GM13977 (cell line): ENCODE measurements at regions not wholly inside any gene's neighbourhood (a gene's known extent, or its start where the extent isn't known, plus 50 kb on each side); places are given as distances from the start of the nearest gene placed in this dataset.

Experiments
- DNase-seq: peaks from one replicate; pipeline ENCODE4 v3.0.0; 2012; ENCODE audit warnings: low spot score
- in situ Hi-C: fragments of 300-500 bp; cut with MboI; formaldehyde crosslinking; loops from one replicate; pipeline ENCODE4 v1.12.0; 2022; ENCODE audit warnings: low sequenced_read_pairs, low pct_unique_long_range_greater_than_20kb, mixed read lengths, inconsistent platforms; ENCODE audit not compliant: unreplicated experiment
- TF ChIP-seq, protein P1 (sequence below): IDR thresholded peaks from 2 replicates; pipeline ENCODE4 v1.5.1; 2012; ENCODE audit warnings: mild to moderate bottlenecking, control low read depth; ENCODE audit not compliant: insufficient read depth; ENCODE audit errors: extremely low read depth, missing control alignments

DNA sequence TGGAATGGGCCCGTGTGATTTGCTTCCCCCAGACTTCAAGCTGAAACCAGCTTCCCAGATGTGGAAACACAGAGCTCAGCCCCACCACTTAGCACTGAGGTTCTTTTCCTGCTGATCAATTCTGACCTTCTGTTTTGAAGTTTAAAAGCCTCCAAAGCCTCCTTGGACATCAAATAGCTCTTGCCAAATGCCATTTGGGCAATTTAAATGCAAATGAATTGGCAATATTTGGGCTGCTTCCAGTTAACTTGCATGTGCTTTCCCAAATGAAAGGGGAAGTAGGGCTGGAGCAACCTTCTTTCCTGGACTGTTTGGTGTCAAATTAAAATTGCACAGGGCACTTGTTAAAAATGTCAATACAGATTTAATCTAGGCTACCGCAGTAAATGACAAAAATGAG, 710.5 kb downstream of the TLR4 start:
- in situ Hi-C loops: no loop called here
- DNase-seq: no peak
- TF ChIP-seq, protein P1, sequence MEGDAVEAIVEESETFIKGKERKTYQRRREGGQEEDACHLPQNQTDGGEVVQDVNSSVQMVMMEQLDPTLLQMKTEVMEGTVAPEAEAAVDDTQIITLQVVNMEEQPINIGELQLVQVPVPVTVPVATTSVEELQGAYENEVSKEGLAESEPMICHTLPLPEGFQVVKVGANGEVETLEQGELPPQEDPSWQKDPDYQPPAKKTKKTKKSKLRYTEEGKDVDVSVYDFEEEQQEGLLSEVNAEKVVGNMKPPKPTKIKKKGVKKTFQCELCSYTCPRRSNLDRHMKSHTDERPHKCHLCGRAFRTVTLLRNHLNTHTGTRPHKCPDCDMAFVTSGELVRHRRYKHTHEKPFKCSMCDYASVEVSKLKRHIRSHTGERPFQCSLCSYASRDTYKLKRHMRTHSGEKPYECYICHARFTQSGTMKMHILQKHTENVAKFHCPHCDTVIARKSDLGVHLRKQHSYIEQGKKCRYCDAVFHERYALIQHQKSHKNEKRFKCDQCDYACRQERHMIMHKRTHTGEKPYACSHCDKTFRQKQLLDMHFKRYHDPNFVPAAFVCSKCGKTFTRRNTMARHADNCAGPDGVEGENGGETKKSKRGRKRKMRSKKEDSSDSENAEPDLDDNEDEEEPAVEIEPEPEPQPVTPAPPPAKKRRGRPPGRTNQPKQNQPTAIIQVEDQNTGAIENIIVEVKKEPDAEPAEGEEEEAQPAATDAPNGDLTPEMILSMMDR: no peak

DNA sequence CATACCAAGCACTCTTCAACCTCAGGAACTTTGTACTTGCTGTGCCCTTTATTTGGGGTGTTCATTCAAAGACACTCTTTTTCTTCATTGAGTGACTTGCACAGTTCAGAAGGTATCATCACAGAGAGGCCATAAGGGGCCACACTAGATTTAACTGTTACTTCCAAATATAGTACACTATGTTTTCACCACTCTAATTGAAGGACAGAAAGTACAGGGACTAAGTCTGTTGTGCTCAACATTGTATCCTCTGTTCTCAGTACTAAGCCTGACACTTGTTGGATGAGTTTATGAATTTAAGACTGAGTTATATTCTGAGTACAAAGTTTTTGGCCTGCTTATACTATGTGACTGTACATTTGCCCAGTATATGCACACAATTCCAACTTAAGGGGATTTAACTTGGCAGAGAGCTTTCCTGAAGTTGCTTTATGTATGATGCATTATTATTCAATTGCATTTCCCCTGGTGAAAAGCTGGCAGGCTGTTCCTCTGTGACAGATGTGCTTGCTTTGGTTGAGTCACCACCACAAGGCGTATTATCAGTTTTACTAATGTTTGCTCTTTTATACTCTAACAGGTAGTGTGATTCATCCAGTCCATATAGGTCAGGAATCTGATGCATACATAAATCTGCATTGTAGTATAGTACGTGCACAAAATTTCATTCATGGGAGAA, 714.8 kb downstream of the TLR4 start:
- no peak for DNase-seq
- TF ChIP-seq, protein P1: no peak
- in situ Hi-C loops: no loop called here

DNA sequence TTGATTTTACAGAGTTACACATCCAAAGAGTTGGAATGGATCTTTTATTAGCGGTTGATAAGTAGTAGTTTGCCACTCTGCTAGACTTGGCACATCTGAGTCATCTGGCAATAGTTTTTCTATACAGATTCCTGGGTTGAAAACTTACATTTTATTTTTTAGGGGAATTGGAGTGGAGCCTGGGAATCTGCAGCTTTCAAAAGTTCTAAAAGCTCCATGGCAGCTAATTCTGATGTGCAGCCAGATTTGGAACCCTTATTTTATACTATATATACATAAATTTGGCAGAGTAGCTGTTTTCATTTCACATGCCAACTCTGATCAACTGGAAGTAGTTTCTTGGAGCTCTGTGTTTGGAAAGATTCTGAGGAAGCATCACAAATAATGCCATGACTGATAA, 715.5 kb downstream of the TLR4 start:
- in situ Hi-C loops: no loop called here
- TF ChIP-seq, protein P1: no peak
- no peak for DNase-seq

DNA sequence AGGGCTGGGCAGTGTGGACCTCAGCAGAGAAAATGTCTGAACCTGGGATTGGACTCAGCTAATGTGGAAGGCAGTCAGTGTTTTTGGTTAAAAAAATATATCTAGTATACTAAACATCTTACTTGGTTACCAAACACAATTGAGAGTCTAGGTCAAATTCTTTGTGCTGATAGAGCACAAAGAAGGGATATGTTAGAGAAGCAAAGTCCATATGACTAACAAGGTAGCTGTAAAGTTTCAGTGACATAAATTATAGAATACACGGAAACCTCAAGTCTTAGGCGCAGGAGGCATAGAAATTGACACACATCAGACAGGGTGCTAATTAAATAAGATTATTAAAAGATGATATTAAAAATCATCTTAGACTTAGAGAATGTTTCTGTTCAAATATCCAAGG, 718.3 kb downstream of the TLR4 start:
- in situ Hi-C loops: no loop called here
- TF ChIP-seq, protein P1: no peak
- no peak for DNase-seq

DNA sequence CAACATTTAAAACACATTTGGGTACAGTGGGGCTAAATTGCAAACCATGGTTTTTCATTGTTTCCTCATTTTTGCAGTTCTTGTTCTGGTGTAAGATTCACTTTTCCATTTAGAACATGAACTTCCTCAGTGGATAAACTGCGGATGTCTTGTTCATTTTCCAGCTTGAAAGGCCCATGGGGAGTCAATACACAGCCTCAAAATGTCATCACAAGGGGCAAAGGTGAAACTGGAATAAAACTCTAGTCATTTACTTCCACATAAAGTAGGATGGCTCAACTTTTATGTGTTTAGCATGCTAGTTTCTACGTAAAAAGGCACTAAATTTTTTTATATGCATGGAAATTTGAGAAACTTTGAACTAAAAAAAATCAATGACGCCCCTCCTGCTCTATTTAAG, 718.8 kb downstream of the TLR4 start:
- in situ Hi-C loops: no loop called here
- DNase-seq: no peak
- TF ChIP-seq, protein P1: no peak

DNA sequence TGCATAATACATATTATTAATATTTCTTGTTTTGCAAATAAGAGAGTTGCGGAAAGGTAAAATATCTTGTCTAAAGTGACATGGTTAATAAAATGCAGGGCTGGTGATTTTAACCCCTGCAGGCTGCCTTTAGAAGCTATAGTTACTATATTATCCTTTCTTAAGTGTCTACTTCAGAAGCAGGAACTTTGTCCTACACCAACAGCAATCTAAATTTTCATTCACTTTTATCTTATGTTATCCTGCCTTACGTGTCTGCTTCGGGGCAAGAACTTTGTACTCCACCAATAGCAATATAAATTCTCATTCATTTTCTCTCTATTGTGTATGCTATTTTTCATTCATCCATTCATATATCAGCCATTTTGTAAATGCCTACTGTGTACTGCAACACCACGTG, 719.5 kb downstream of the TLR4 start:
- no peak for DNase-seq
- in situ Hi-C loops: no loop called here
- TF ChIP-seq, protein P1: no peak
